ENCODE measurements at regions not wholly inside any gene's neighbourhood (a gene's known extent, or its start where the extent isn't known, plus 50 kb on each side); places are given as distances from the start of the nearest gene placed in this dataset.
"Not testable (repeated sequence)": the region's sequence is repeated elsewhere in the genome, so short reads cannot be mapped to it uniquely, and the experiment has no call there.

DNA sequence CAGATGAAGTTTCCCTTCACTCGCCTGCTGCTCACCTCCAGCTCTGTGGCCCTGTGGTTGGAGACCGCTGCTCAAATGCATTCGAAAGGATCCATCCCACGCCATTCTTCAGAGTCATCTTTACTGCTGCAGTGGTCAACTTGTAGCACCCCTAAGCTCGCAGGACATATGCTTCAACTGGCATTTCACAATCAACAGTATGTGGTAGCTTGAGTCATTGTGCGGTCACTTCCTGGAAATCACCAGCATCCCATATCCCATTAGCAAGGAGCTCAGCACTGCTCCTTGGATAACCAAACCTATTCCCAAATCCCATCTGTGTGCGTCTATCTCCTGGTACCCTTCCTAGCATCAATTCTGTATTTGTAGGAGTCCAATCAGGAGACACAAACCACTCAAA, 188.0 kb downstream of the CEP170 start:
- TF ChIP-seq, protein P1, sequence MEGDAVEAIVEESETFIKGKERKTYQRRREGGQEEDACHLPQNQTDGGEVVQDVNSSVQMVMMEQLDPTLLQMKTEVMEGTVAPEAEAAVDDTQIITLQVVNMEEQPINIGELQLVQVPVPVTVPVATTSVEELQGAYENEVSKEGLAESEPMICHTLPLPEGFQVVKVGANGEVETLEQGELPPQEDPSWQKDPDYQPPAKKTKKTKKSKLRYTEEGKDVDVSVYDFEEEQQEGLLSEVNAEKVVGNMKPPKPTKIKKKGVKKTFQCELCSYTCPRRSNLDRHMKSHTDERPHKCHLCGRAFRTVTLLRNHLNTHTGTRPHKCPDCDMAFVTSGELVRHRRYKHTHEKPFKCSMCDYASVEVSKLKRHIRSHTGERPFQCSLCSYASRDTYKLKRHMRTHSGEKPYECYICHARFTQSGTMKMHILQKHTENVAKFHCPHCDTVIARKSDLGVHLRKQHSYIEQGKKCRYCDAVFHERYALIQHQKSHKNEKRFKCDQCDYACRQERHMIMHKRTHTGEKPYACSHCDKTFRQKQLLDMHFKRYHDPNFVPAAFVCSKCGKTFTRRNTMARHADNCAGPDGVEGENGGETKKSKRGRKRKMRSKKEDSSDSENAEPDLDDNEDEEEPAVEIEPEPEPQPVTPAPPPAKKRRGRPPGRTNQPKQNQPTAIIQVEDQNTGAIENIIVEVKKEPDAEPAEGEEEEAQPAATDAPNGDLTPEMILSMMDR (IDR thresholded peaks at IDR 0.05 in 8 of 11, conservative IDR thresholded peaks at IDR 0.05 in 3 of 11), result not testable (repeated sequence)
- not testable (repeated sequence) for TF ChIP-seq POLR2A, POLR2AphosphoS5 (IDR thresholded peaks at IDR 0.05)

Measured in spleen (tissue), 7 donors.